GM13977 (cell line): ENCODE measurements at regions not wholly inside any gene's neighbourhood (a gene's known extent, or its start where the extent isn't known, plus 50 kb on each side); places are given as distances from the start of the nearest gene placed in this dataset.

Experiments
- DNase-seq: peaks from one replicate; pipeline ENCODE4 v3.0.0; 2012; ENCODE audit warnings: low spot score
- in situ Hi-C: fragments of 300-500 bp; cut with MboI; formaldehyde crosslinking; loops from one replicate; pipeline ENCODE4 v1.12.0; 2022; ENCODE audit warnings: low sequenced_read_pairs, low pct_unique_long_range_greater_than_20kb, mixed read lengths, inconsistent platforms; ENCODE audit not compliant: unreplicated experiment
- TF ChIP-seq, protein P1 (sequence below): IDR thresholded peaks from 2 replicates; pipeline ENCODE4 v1.5.1; 2012; ENCODE audit warnings: mild to moderate bottlenecking, control low read depth; ENCODE audit not compliant: insufficient read depth; ENCODE audit errors: extremely low read depth, missing control alignments

- TF ChIP-seq, protein P1, sequence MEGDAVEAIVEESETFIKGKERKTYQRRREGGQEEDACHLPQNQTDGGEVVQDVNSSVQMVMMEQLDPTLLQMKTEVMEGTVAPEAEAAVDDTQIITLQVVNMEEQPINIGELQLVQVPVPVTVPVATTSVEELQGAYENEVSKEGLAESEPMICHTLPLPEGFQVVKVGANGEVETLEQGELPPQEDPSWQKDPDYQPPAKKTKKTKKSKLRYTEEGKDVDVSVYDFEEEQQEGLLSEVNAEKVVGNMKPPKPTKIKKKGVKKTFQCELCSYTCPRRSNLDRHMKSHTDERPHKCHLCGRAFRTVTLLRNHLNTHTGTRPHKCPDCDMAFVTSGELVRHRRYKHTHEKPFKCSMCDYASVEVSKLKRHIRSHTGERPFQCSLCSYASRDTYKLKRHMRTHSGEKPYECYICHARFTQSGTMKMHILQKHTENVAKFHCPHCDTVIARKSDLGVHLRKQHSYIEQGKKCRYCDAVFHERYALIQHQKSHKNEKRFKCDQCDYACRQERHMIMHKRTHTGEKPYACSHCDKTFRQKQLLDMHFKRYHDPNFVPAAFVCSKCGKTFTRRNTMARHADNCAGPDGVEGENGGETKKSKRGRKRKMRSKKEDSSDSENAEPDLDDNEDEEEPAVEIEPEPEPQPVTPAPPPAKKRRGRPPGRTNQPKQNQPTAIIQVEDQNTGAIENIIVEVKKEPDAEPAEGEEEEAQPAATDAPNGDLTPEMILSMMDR = no peak
- in situ Hi-C loops = no loop called here
- no peak for DNase-seq
Measured at GRCh38 chr5:18028036-18028435, 393.8 kb downstream of the TAF11L14 start.

- TF ChIP-seq, protein P1 = no peak
- DNase-seq = no peak
- in situ Hi-C loops = no loop called here
Measured at GRCh38 chr5:18032744-18033143, 398.5 kb downstream of the TAF11L14 start.

DNA sequence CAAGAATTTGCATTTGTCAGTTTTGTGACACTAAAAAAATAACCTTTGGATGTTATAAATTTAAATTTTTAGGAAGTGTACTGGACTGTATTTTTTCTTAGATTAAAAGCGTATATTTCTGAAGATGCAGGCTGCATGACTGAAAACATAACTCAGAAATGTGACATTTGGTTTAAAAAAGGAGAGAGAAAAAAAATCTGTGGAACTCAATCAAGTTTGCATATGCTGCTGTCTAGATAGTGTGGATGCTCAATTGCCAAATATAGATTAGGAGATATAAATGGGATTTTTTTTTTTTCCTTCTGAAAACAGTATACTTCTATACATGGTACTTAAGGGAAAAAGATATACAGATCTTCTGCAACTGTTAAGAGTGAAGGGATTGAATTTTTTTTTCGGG, 402.3 kb downstream of the TAF11L14 start:
- TF ChIP-seq, protein P1 = no peak
- no peak for DNase-seq
- in situ Hi-C loops = no loop called here

DNA sequence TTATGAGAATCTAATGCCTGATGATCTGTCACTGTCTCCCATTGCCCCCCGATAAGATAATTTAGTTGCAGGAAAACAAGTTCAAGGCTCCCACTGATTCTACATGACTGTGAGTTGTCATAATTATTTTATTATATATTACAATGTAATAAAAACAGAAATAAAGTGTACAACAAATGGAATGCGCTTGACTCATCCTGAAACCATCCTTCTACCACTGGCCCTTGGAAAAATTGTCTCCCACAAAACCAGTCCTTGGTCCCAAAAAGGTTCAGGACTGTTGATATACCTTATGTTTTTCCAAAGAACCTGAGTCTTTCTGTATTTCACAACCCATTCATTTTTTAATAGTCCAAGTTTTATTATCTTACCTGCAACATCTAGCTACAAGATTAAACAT, 403.5 kb downstream of the TAF11L14 start:
- no peak for DNase-seq
- TF ChIP-seq, protein P1 = no peak
- in situ Hi-C loops = no loop called here

DNA sequence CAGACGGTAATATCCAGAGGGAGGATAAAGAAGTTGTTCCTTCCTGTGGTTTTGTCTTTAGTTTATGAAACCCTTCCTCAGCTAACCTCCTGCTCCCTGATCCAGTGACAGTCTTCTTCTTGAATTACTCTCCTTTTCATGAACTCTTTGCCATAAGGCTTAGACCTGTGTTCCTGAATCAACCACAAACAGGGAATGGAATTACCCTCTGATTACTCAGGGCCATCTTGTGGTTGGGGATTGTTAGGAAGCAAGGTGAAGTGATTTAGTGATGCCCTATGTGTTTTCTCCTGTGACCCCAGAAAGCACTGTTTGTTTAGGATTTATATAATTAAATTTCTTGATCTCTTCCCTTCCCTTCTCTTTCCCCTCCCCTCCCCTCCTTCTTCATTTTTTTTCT, 409.1 kb downstream of the TAF11L14 start:
- in situ Hi-C loops = no loop called here
- DNase-seq = no peak
- TF ChIP-seq, protein P1 = no peak

- DNase-seq = no peak
- TF ChIP-seq, protein P1 = no peak
- in situ Hi-C loops = no loop called here
Measured at GRCh38 chr5:18048449-18048848, 414.2 kb downstream of the TAF11L14 start.

GRCh38 chr5:18050345-18050744, 416.1 kb downstream of the TAF11L14 start:
- TF ChIP-seq, protein P1 = no peak
- in situ Hi-C loops = no loop called here
- no peak for DNase-seq
